HG02571 (cell line): ENCODE measurements at regions not wholly inside any gene's neighbourhood (a gene's known extent, or its start where the extent isn't known, plus 50 kb on each side); places are given as distances from the start of the nearest gene placed in this dataset.
"Not testable (repeated sequence)": the region's sequence is repeated elsewhere in the genome, so short reads cannot be mapped to it uniquely, and the experiment has no call there.

ENCODE experiments used
- ATAC-seq: cut with Tn5 transposase; IDR thresholded peaks from one replicate; pipeline ENCODE4 v1.9.1; 2021; ENCODE audit warnings: mild to moderate bottlenecking, moderate library complexity; ENCODE audit not compliant: unreplicated experiment

- no peak for ATAC-seq
Observed at GRCh38 chr2:147165697-147166382, 679.0 kb upstream of the ACVR2A start.

DNA sequence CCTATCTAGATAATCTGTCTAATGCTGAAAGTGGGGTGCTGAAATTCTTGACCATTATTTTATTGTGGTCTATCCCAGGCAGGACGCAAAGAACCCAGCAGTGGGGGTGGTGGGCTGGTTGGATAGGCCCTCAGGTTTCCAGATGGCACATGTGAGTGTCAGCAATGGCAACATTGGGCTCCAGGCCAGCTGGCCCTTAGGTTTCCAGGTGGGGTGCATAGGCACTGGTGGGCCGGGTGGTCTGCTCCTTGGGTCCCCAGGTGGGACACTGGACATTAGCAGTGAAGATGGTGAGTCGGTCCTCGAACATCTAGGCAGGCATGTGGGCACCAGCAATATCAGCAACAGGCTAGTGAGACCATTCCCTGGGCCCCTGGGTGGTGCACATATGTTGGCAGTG is 680.3 kb upstream of the ACVR2A start:
- no peak for ATAC-seq

GRCh38 chr2:147161746-147162145 is 683.1 kb upstream of the ACVR2A start:
- ATAC-seq = no peak

- ATAC-seq = no peak
Observed at GRCh38 chr2:147156970-147157369, 687.9 kb upstream of the ACVR2A start.

GRCh38 chr2:147150241-147150635 is 694.6 kb upstream of the ACVR2A start:
- no peak for ATAC-seq

- no peak for ATAC-seq
Observed at GRCh38 chr2:147149575-147150240, 695.1 kb upstream of the ACVR2A start.

- ATAC-seq = no peak
Observed at GRCh38 chr2:147147802-147148201, 697.0 kb upstream of the ACVR2A start.

DNA sequence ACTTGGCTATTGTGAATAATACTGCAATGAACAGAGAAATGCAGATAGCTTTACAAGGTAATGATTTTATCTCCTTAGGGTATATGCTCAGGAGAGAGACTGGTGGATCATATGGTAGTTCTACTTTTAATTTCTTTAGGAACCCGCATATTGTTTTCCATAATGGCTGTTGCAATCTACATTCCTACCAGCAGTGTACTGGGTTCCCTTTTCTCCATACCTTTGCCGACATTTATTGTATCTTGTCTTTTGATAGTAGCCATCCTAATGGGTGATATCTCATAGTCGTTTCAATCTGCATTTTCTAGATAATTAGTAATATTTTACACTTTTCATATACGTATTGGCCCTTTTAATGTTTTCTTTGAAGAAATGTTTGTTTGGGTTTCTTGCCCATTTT is 702.9 kb upstream of the ACVR2A start:
- ATAC-seq = no peak

- ATAC-seq = not testable (repeated sequence)
Observed at GRCh38 chr2:147139732-147140131, 705.1 kb upstream of the ACVR2A start.

- ATAC-seq = no peak
Observed at GRCh38 chr2:147137711-147138110, 707.1 kb upstream of the ACVR2A start.

- ATAC-seq = no peak
Observed at GRCh38 chr2:147135376-147135775, 709.5 kb upstream of the ACVR2A start.

GRCh38 chr2:147133286-147133908 is 711.4 kb upstream of the ACVR2A start:
- no peak for ATAC-seq

DNA sequence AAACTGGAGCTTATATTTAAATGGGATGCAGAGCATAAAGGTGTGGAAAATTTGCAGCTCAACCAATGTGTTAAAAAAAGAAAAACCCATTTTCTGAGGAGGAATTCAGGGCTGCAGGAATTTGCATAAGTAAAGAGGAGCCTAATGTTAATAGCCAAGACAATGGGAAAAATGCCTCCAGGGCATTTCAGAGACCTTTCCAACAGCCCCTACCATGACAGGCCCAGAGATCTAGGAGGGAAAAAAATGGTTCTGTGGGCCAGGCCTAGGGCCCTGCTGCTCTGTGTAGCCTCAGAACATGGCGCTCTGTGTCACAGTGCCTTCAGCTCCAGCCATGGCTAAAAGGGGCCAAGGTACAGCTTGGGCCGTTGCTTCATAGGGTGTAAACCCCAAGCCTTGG is 719.7 kb upstream of the ACVR2A start:
- ATAC-seq = no peak

DNA sequence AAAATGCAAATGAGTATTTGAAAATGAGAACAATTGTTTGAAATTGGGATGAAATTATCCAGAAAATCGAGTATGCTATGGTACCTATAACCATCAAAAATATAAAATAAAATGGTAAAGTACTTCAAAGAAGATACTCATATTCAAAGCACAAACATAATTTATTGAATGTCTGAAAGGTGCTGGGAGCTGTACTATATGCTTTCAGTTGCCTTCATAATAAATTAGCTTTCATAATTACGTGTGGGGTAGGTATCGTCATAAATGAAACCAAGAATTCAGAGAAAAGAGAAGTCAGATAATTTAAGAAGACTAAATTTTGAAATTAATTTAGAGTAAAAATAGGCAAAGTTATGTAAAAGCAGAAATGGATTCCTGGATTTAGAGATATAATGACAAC is 721.9 kb upstream of the ACVR2A start:
- ATAC-seq = no peak

DNA sequence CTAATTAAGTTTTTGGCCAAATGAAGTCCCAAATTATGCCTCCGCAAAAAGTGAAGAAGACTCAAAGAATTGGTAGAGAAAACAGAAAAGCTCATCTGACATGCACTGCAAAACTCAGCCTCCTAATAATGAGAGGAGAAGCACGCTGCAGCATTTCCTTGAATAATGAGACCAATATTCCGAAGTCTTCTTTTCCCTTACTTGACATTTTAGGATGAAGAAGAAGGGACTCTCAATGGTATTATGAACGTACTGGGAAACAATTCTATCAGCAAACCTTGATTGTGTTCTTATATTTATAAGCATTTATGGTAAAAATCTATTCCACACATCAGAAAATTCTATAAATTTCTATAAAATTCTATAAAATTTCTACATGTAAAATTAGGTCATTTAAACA is 733.9 kb upstream of the ACVR2A start:
- ATAC-seq = no peak

GRCh38 chr2:147110317-147110716 is 734.5 kb upstream of the ACVR2A start:
- no peak for ATAC-seq

GRCh38 chr2:147109291-147109690 is 735.5 kb upstream of the ACVR2A start:
- no peak for ATAC-seq

DNA sequence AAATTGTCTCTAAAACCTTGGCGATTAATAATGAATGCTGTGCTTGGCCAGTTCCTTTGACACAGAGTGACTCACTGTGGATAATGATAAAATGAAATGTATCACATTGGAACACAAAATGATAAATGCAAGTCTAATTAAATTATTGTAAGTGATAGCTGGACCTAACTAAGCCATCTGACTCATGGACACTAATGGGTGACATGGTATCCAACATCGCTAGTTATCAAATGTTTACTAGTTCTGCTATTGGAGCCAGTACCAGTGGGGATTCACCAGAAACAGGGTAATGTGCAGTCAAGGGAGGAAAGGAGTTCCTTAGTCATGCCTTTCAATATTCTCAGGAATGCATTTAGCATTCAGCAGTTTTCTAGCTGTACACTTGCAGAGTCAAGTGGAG is 736.3 kb upstream of the ACVR2A start:
- ATAC-seq = no peak

DNA sequence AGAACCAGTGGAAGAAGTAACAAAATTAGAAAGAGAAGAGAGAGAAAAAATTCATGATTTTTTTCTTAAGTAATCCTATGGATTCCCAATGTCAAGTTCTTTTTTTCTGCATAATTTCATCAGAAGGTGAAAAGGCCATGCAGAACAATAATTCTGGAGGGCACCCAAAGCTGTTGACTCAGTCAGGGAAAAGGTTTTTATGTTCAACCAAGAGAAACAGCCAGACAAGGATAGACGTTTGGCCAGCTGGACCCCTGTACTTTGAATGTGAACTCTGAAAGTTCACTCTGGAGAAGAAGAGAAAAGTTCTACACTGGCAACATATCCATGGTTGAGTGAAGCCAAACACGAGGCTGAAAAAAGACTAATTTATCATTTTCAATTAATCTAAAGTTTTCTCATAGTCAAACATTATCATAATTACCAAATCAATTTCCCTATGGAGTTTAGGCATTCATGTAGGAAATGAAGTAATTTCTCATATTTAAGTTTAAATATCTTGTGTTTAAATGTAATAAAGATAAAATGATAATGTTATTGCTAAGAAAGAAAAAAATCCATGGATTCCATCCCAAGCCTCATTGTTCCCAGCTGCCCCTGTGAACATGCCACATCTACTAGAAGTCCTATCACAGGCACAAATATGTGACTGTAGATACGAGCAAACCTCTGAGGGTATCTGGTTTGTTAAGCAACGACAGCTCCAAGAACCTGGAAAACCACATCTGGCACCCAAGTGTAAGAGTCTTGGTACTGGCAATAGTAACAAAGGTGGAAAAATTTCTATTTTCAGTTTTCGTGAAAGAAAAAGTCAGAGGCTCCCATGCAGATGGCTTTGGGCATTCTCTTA is 742.7 kb upstream of the ACVR2A start:
- ATAC-seq = no peak

DNA sequence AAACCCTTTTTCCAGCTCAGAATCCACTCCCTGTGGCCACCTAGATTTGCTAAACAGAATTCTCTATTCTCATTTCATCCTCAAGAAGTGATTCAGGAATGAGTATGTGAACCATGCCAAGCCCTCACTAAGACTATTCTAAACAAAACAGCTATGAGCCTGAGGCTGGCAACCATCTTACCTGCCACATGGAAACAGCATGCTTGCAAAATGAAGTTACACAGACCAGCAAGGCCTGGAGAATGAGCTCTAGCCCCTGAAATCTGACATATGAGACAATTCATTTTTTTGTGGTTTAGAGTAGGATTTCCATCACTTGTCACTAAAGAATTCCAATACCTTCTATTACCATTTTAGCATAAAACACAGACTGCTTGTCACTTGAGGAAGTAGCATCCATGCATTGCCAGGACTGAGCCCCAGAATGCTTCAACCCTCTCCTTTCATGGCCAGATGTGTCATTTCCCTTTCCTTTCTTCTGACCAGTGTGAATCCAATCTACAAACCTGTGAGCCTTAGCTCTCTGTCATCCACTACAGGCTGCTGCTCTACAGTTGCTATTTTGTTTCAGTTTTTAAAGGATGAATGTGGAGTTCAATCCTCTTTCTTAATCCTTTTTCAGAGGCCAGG is 744.3 kb upstream of the ACVR2A start:
- ATAC-seq = no peak

DNA sequence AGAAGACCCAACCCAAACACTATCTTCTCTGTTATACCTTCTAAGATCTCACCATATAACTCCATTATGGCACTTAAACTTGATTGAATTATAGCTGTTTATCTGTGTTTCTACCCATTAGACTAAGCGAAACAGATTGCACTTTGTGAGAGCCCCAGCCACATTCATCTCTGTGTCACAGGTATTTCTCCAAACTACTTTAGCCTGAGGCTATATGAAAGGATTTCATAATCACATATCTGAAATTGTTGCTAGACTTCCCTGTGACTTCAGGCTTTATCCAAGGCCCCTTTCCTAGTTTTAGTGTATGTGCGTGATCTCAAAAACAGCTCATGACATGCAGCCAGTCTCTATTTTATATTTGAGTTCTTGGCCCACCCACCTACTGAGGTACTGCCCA is 745.0 kb upstream of the ACVR2A start:
- ATAC-seq = no peak
